Activated naive CD4-positive, alpha-beta T cell treated with anti-CD3 and anti-CD28 coated beads, Interleukin-2, amount 50 U/mL, for 72 hours (primary cell): ENCODE measurements at regions not wholly inside any gene's neighbourhood (a gene's known extent, or its start where the extent isn't known, plus 50 kb on each side); places are given as distances from the start of the nearest gene placed in this dataset.

Experiments used
- ATAC-seq, 2 donors: fragments of 150-1000 bp; cut with Tn5 transposase; 2 replicates each; pipeline ENCODE4 v1.10.0; 2021; ENCODE audit warnings: mild to moderate bottlenecking in 2 of 2, moderate library complexity in 2 of 2
- DNase-seq, 2 donors: peaks; one replicate each; pipeline ENCODE4 v3.0.0; 2021 to 2022; ENCODE audit warnings: low spot score in 2 of 2
- H3K27ac Mint-ChIP-seq, 2 donors: one replicate each; pipeline ENCODE4 v1.8.0; 2022; ENCODE audit warnings: mild to moderate bottlenecking in 2 of 2, mixed read lengths in 2 of 2
- H3K36me3 Mint-ChIP-seq, 2 donors: one replicate each; pipeline ENCODE4 v1.8.0; 2022; ENCODE audit warnings: mixed read lengths in 2 of 2
- H3K9me3 Mint-ChIP-seq, 2 donors: one replicate each; pipeline ENCODE4 v1.8.0; 2022; ENCODE audit warnings: mixed read lengths in 2 of 2

DNA sequence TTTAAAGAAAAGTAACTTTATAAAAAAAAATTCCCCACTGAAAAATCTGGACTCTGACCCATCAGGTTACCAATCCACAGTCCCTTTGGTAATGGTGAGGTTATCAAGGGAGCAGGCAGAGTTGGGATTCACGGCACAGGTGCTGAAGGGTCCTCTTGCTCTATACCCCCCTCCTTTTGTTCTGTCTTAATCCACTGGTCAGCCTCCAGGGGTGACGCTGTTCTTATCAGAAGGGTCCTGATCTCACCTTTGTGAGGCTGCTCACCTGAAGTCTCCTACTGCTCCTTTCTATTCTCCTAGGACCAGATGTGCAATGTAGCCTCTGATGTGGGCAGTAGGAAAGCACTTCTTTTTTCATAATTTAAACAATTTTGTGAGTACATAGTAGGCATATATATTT is 80.6 kb upstream of the E2F8 start:
- ATAC-seq (no peak), DNase-seq (no peak)
- H3K36me3 Mint-ChIP-seq: no peaks in the 10 kb centered on the region
- no peaks in the 10 kb centered on the region for H3K9me3 Mint-ChIP-seq
- H3K27ac Mint-ChIP-seq: no peak overlapping the region

DNA sequence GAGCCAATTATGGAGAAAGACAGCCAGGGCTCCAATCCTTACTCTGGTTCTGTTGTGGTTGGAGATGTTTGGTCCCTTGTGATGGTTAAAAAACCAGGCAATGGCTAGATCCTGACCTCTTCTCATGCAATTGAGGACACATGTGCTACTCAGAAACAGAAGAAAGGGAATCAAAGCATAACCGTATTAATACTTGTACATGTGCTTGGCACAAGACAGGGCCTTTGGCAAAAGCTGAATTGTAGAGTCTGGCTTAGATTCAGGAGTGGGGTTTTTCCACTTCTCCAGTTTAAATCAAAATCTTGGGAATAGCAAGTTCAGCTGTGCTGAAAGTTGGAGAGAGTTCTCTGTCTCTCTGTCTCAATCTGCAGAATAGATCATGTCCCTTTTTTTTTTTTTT is 80.1 kb upstream of the E2F8 start:
- ATAC-seq (no peak), DNase-seq (no peak)
- H3K36me3 Mint-ChIP-seq: no peaks in the 10 kb centered on the region
- no peak overlapping the region for H3K27ac Mint-ChIP-seq
- no peaks in the 10 kb centered on the region for H3K9me3 Mint-ChIP-seq

DNA sequence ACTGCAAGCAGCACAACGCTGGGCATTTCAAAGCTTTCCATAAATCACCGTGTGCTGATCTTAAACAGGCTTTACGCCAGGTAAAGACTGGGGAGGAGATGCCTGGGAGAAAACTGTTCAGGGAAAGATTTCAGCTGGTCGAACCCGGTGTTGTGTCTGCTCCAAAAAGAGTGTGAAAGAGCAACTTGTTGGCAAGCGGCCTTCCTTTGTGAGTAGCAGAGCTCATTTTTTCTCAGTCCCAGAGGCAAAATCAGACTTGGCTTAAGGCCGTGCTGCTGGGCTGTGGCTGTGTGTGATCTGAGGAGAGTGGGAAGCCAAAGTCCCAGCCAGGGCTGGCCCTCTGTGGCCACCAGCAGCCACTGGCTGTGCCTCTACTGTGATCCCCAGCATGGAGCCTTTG is 75.7 kb upstream of the E2F8 start:
- no peak overlapping the region for H3K27ac Mint-ChIP-seq
- no peaks in the 10 kb centered on the region for H3K9me3 Mint-ChIP-seq
- no peaks in the 10 kb centered on the region for H3K36me3 Mint-ChIP-seq
- ATAC-seq (no peak), DNase-seq (no peak)

DNA sequence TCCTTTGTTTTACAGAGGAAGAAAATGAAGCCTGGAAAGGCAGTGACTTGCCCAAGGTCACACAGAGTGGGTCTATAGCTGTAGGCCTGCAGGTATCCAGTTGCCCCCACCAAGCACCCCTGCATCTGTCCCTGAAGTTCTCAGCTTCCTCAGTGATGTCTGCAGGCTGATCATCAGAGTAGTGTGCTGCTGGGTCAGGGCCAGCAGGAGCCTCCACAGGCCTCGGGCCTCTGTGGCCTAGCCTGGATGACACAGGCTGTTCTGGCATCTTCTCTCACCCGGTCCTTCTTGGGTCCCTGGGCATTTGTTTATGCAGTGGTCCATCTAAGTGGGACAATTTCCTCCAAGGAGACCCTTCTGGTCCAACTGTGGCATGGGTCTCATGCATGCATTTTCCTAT is 74.8 kb upstream of the E2F8 start:
- no peak for ATAC-seq
- no peak overlapping the region for H3K27ac Mint-ChIP-seq
- no peaks in the 10 kb centered on the region for H3K9me3 Mint-ChIP-seq
- no peaks in the 10 kb centered on the region for H3K36me3 Mint-ChIP-seq
- DNase-seq: no peak

DNA sequence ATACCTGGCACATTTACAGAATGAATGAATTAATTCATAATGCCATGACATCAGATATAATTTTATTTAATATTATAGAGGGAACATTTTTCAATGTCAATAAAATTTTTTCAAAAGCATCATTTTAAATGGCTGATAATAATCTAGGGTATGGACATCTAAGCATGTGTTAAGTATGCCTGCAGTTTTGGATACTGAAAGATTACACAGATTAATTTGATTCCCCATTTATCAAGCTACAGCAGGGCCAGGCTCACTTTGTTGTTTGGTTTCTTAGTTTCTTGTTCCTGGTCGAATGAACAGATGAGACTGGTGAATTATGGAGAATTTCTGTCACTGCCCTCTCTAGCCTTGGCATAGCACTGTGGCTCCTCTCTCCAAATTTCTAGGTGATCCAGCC is 72.4 kb upstream of the E2F8 start:
- Mint-ChIP-seq H3K27ac (no peak overlapping the region), H3K36me3 (no peaks in the 10 kb centered on the region), H3K9me3 (no peaks in the 10 kb centered on the region)
- ATAC-seq: no peak
- DNase-seq: no peak

DNA sequence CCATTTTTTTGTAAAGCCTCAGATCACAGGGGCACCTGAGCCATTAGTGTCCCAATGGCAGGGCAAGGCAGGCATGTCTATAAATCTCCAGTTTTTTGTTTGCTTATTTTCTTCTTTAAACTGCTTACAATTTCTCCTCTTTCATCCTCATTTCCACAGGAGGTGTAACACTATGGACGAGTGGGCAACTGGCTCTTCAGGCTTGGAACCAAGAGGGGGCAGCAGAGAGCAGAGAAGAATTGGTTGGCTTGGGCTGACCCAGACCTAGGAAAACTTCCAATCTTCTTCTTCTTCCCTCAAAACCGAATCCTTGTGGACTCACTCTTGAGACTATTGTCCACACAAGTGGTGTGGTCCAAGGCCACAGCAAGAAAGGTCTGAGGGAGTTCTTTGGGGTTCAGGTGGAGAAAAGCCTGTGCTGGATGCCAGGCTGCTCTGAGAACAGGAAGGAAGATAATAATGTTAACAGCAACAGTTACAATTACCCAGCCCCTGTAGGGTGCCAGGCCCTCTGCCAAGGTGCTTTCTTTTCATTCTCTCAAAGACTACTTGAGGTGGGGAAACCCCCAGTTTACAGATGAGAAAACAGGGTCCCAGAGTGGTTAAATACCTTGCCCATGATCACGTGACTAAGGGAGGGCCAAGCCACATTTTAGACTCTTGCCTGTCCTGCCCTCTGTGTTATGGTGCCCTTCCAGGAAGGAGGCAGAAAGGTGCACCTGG is 70.7 kb upstream of the E2F8 start:
- ATAC-seq (peak; percentile 50 to 75), DNase-seq (peak in 1 of 2 donors; percentile 67)
- no peaks in the 10 kb centered on the region for H3K9me3 Mint-ChIP-seq
- no peak overlapping the region for H3K27ac Mint-ChIP-seq
- no peaks in the 10 kb centered on the region for H3K36me3 Mint-ChIP-seq

GRCh38 chr11:19307498-19307897 is 66.8 kb upstream of the E2F8 start:
- H3K27ac Mint-ChIP-seq: no peak overlapping the region
- H3K36me3 Mint-ChIP-seq: no peaks in the 10 kb centered on the region
- ATAC-seq (no peak), DNase-seq (no peak)
- no peaks in the 10 kb centered on the region for H3K9me3 Mint-ChIP-seq

GRCh38 chr11:19306179-19306944 is 65.6 kb upstream of the E2F8 start:
- ATAC-seq (no peak), DNase-seq (no peak)
- Mint-ChIP-seq H3K36me3 (no peaks in the 10 kb centered on the region), H3K9me3 (no peaks in the 10 kb centered on the region), H3K27ac (no peak overlapping the region)

- no peaks in the 10 kb centered on the region for H3K36me3 Mint-ChIP-seq
- ATAC-seq (no peak), DNase-seq (no peak)
- no peak overlapping the region for H3K27ac Mint-ChIP-seq
- no peaks in the 10 kb centered on the region for H3K9me3 Mint-ChIP-seq
Observed at GRCh38 chr11:19301361-19301760, 60.6 kb upstream of the E2F8 start.

- DNase-seq (no peak), ATAC-seq (no peak)
- H3K36me3 Mint-ChIP-seq: no peaks in the 10 kb centered on the region
- H3K9me3 Mint-ChIP-seq: no peaks in the 10 kb centered on the region
- no peak overlapping the region for H3K27ac Mint-ChIP-seq
Observed at GRCh38 chr11:19294444-19294843, 53.7 kb upstream of the E2F8 start.

DNA sequence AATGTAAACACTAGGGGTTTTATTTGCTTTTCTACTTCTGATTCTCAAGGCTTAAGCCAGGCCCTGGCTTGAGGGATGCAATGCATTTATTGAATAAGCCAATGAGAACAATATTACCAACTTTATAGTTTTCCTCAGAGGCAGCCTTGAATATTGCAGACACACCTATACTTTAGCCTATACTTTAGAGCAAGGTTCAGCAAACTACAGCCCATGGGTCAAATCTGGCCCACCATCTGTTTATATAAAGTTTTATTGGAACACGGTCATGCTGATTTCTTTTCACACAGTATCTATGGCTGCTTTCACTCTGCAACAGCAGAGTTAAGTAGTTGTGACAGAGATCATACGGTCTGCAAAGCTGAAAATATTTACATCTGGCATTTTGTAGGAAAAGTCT is 50.3 kb upstream of the E2F8 start:
- ATAC-seq (no peak), DNase-seq (no peak)
- H3K9me3 Mint-ChIP-seq: no peaks in the 10 kb centered on the region
- no peaks in the 10 kb centered on the region for H3K36me3 Mint-ChIP-seq
- H3K27ac Mint-ChIP-seq: no peak overlapping the region
